H1 (cell line): ENCODE measurements at regions not wholly inside any gene's neighbourhood (a gene's known extent, or its start where the extent isn't known, plus 50 kb on each side); places are given as distances from the start of the nearest gene placed in this dataset.

Experiments used
- CTCF ChIA-PET: fragments of 300-600 bp; sonication (Branson Sonifier 250); formaldehyde crosslinking; loops from one replicate; lab custom pipeline; 2021; ENCODE audit not compliant: partially characterized antibody; lab: Charles Lee
- POLR2A ChIA-PET: fragments of 300-600 bp; sonication (Branson Sonifier 250); formaldehyde crosslinking; loops from one replicate; lab custom pipeline; 2021; ENCODE audit warnings: inconsistent platforms; ENCODE audit not compliant: partially characterized antibody; lab: Charles Lee
- DNase-seq, 2 experiments: peaks; one replicate each; pipeline versions ENCODE4 v3.0.0 to v3.0.0-alpha.2; 2010 to 2022; ENCODE audit warnings: low spot score in 2 of 2, low read depth in 1 of 2, mixed read lengths in 1 of 2
- FAIRE-seq: peaks from 2 replicates; lab custom pipeline; 2011; peaks lifted over from hg19 to GRCh38; lab: Jason Lieb, UNC
- H2AFZ ChIP-seq: 2 replicates; pipeline ENCODE4 v1.8.1; 2012; ENCODE audit warnings: low read length, inconsistent platforms
- H2AK5ac ChIP-seq: 2 replicates; pipeline ENCODE4 v1.6.1; 2013; ENCODE audit warnings: low read depth, low read length
- H2BK120ac ChIP-seq: replicated peaks from 2 replicates; pipeline ENCODE3; 2013; ENCODE audit warnings: low read depth, low read length, inconsistent platforms
- H2BK12ac ChIP-seq: 2 replicates; pipeline ENCODE4 v1.6.1; 2013; ENCODE audit warnings: low read depth, low read length
- H2BK15ac ChIP-seq: 2 replicates; pipeline ENCODE4 v1.6.1; 2013; ENCODE audit warnings: low read length
- H2BK20ac ChIP-seq: 2 replicates; pipeline ENCODE4 v1.6.1; 2013; ENCODE audit warnings: low read length
- H2BK5ac ChIP-seq: 2 replicates; pipeline ENCODE4 v1.6.1; 2013; ENCODE audit warnings: low read depth, low read length
- H3K14ac ChIP-seq: 2 replicates; pipeline ENCODE4 v1.6.1; 2013; ENCODE audit warnings: inconsistent platforms; ENCODE audit not compliant: insufficient read length
- H3K18ac ChIP-seq: 2 replicates; pipeline ENCODE4 v1.6.1; 2013; ENCODE audit warnings: low read length; ENCODE audit errors: extremely low read depth
- H3K23ac ChIP-seq: 2 replicates; pipeline ENCODE4 v1.6.1; 2013; ENCODE audit warnings: inconsistent platforms; ENCODE audit not compliant: insufficient read length
- H3K23me2 ChIP-seq: 2 replicates; pipeline ENCODE4 v1.6.1; 2013; ENCODE audit warnings: low read depth, low read length
- H3K27ac ChIP-seq: 2 replicates; pipeline ENCODE4 v1.6.1; 2011; ENCODE audit warnings: low read depth, low read length, inconsistent platforms
- H3K27me3 ChIP-seq, 4 experiments: replicated peaks in 1 of 4; 1 replicate in 1 of 4; 2 replicates in 3 of 4; pipeline versions ENCODE4 v1.6.1 to v1.8.1; 2011 to 2013; ENCODE audit warnings: low read length in 3 of 4, mild to moderate bottlenecking in 3 of 4, inconsistent platforms in 2 of 4, mixed read lengths in 2 of 4, moderate library complexity in 1 of 4; ENCODE audit not compliant: control insufficient read depth in 3 of 4, insufficient read depth in 3 of 4; ENCODE audit errors: extremely low read depth in 1 of 4
- H3K36me3 ChIP-seq, 4 experiments: 2 replicates each; pipeline versions ENCODE4 v1.6.1 to v1.8.1; 2011 to 2013; ENCODE audit warnings: mild to moderate bottlenecking in 4 of 4, low read length in 3 of 4, moderate library complexity in 2 of 4, control low read depth in 1 of 4, inconsistent platforms in 1 of 4; ENCODE audit not compliant: insufficient read depth in 4 of 4, control insufficient read depth in 2 of 4
- H3K4ac ChIP-seq: replicated peaks from 2 replicates; pipeline ENCODE3; 2013; ENCODE audit warnings: low read length, low read depth, mixed read lengths, inconsistent platforms; ENCODE audit not compliant: insufficient read length
- H3K4me1 ChIP-seq, 4 experiments: replicated peaks in 1 of 4; 1 replicate in 1 of 4; 2 replicates in 3 of 4; pipeline versions ENCODE4 v1.6.1 to v1.8.1; 2011 to 2013; ENCODE audit warnings: low read length in 3 of 4, inconsistent platforms in 2 of 4, mixed read lengths in 1 of 4; ENCODE audit not compliant: insufficient read depth in 4 of 4, control insufficient read depth in 3 of 4
- H3K4me2 ChIP-seq, 2 experiments: 2 replicates each; pipeline versions ENCODE4 v1.6.1 to v1.8.1; 2011 to 2013; ENCODE audit warnings: low read depth in 2 of 2, low read length in 2 of 2, control low read depth in 1 of 2, inconsistent platforms in 1 of 2, mild to moderate bottlenecking in 1 of 2; ENCODE audit not compliant: insufficient read depth in 1 of 2
- H3K4me3 ChIP-seq, 4 experiments: fragments of 200-600, 300-600 bp in 1 of 4; sonication (generic), shearing (Covaris generic), sonication (Bioruptor Twin) in 1 of 4; 2 replicates each; pipeline versions ENCODE4 v1.5.1 to v1.8.1; 2011 to 2016; ENCODE audit warnings: low read length in 4 of 4, low read depth in 3 of 4, control low read depth in 2 of 4, inconsistent platforms in 2 of 4, mild to moderate bottlenecking in 2 of 4, mixed read lengths in 1 of 4, moderate library complexity in 1 of 4; ENCODE audit not compliant: insufficient read depth in 2 of 4; ENCODE audit errors: extremely low read depth in 1 of 4
- H3K56ac ChIP-seq: replicated peaks from 2 replicates; pipeline ENCODE3; 2013; ENCODE audit warnings: low read depth, mild to moderate bottlenecking, mixed read lengths, low read length, inconsistent platforms; ENCODE audit not compliant: insufficient read length
- H3K79me1 ChIP-seq: 2 replicates; pipeline ENCODE4 v1.6.1; 2013; ENCODE audit warnings: low read depth, low read length, control low read depth
- H3K79me2 ChIP-seq, 2 experiments: 2 replicates each; pipeline versions ENCODE4 v1.6.1 to v1.8.1; 2012 to 2013; ENCODE audit warnings: low read length in 2 of 2, mild to moderate bottlenecking in 2 of 2, inconsistent platforms in 1 of 2; ENCODE audit not compliant: insufficient read depth in 2 of 2, control insufficient read depth in 1 of 2
- H3K9ac ChIP-seq, 4 experiments: replicated peaks in 1 of 4; 1 replicate in 1 of 4; 2 replicates in 3 of 4; pipeline versions ENCODE4 v1.6.1 to v1.8.1; 2011 to 2013; ENCODE audit warnings: low read depth in 3 of 4, low read length in 3 of 4, control low read depth in 2 of 4, mild to moderate bottlenecking in 2 of 4, moderate library complexity in 2 of 4, inconsistent platforms in 1 of 4; ENCODE audit errors: extremely low read depth in 1 of 4
- H3K9me3 ChIP-seq, 2 experiments: 2 replicates each; pipeline versions ENCODE4 v1.6.1 to v1.8.1; 2012 to 2013; ENCODE audit warnings: mild to moderate bottlenecking in 2 of 2, moderate library complexity in 2 of 2, control low read depth in 1 of 2, inconsistent platforms in 1 of 2, low read depth in 1 of 2, low read length in 1 of 2, mixed read lengths in 1 of 2; ENCODE audit not compliant: insufficient read depth in 2 of 2
- H4K20me1 ChIP-seq, 2 experiments: replicated peaks in 1 of 2; 2 replicates each; pipeline versions ENCODE3 to v1.8.1; 2011 to 2013; ENCODE audit warnings: inconsistent platforms in 2 of 2, low read length in 2 of 2, mild to moderate bottlenecking in 1 of 2; ENCODE audit not compliant: insufficient read depth in 2 of 2, control insufficient read depth in 1 of 2
- H4K5ac ChIP-seq: 2 replicates; pipeline ENCODE4 v1.6.1; 2013; ENCODE audit warnings: low read length, low read depth, mixed read lengths, inconsistent platforms; ENCODE audit not compliant: insufficient read length
- H4K8ac ChIP-seq: 2 replicates; pipeline ENCODE4 v1.8.0; 2013; ENCODE audit warnings: mild to moderate bottlenecking, moderate library complexity, low read length, inconsistent platforms; ENCODE audit not compliant: insufficient read depth; ENCODE audit errors: extremely low read depth
- H4K91ac ChIP-seq: replicated peaks from 2 replicates; pipeline ENCODE3; 2013; ENCODE audit warnings: low read length, mixed read lengths, inconsistent platforms; ENCODE audit not compliant: insufficient read length
- EGR1 ChIP-seq: IDR thresholded peaks from 2 replicates; pipeline ENCODE4 v1.6.1; 2011; ENCODE audit warnings: low read depth, low read length, borderline replicate concordance
- EP300 ChIP-seq, 2 experiments: IDR thresholded peaks; 1 replicate in 1 of 2; 2 replicates in 1 of 2; pipeline ENCODE4 v1.6.1; 2011 to 2012; ENCODE audit warnings: low read depth in 2 of 2, low read length in 2 of 2, mild to moderate bottlenecking in 2 of 2, borderline replicate concordance in 1 of 2, inconsistent platforms in 1 of 2, moderate library complexity in 1 of 2
- MAFK ChIP-seq: IDR thresholded peaks from 2 replicates; pipeline ENCODE4 v1.6.1; 2012; ENCODE audit warnings: low read depth, mild to moderate bottlenecking, improper control_type of control experiment, low read length
- TEAD4 ChIP-seq: IDR thresholded peaks from 2 replicates; pipeline ENCODE4 v1.6.1; 2012; ENCODE audit warnings: low read depth, low read length, inconsistent platforms, mixed read lengths
- WGBS, 2 experiments: shearing (Covaris generic) in 1 of 2; methylation state at CpG; one replicate each; pipeline versions ENCODE4 v1.1.6 to v1.1.7; 2013 to 2015; ENCODE audit warnings: low lambda C conversion rate in 2 of 2, mixed read lengths in 2 of 2, inconsistent platforms in 1 of 2, low coverage in 1 of 2, missing lambda C conversion rate in 1 of 2; ENCODE audit not compliant: insufficient replicate concordance in 2 of 2, insufficient coverage in 1 of 2, insufficient read length in 1 of 2; ENCODE audit errors: extremely low coverage in 1 of 2, missing lambda C conversion rate in 1 of 2; 5-methylcytosine and 5-hydroxymethylcytosine counted together

GRCh38 chr14:76666746-76667145 is 94.5 kb upstream of the VASH1 start:
- no peak overlapping the region for H2AK5ac ChIP-seq
- no peak overlapping the region for H3K9ac ChIP-seq
- H4K8ac ChIP-seq = no peak overlapping the region
- peaks cover 0 to 4% of the 10 kb centered on the region in 2 experiments; a peak in 2 of 4 replicates for H3K9me3 ChIP-seq
- H3K14ac ChIP-seq = no peak overlapping the region
- no peak overlapping the region for H2BK20ac ChIP-seq
- H4K91ac ChIP-seq = no peak overlapping the region
- no peaks in the 10 kb centered on the region for H3K79me1 ChIP-seq
- H2BK15ac ChIP-seq = no peak overlapping the region
- no peak overlapping the region for H3K4me3 ChIP-seq
- no peaks in the 10 kb centered on the region; a peak in 1 of 7 replicates for H3K4me1 ChIP-seq
- H3K56ac ChIP-seq = no peak overlapping the region
- peak overlapping the region in 1 of 2 experiments; percentile 12; a peak in 1 of 4 replicates for H3K4me2 ChIP-seq
- no peak overlapping the region for H3K4ac ChIP-seq
- ChIA-PET CTCF (interaction anchor here (1.0 kb wide), 1 partner anchor 21 kb away, joined by 4 read pairs; no protein-coding TSS in a partner anchor), POLR2A (no interaction called here)
- no peak overlapping the region for H2BK5ac ChIP-seq
- H3K79me2 ChIP-seq = no peaks in the 10 kb centered on the region
- no peak overlapping the region for H3K18ac ChIP-seq
- H2BK12ac ChIP-seq = no peak overlapping the region
- H3K23ac ChIP-seq = no peak overlapping the region
- no peak for DNase-seq
- H3K27me3 ChIP-seq = no peaks in the 10 kb centered on the region; a peak in 1 of 7 replicates
- H3K36me3 ChIP-seq = no peaks in the 10 kb centered on the region
- 47% methylated on average over 5 of the region's 5 CpGs; no CpG with 5 or more reads in 1 of the 2 experiments for WGBS, 2 experiments
- H3K23me2 ChIP-seq = no peaks in the 10 kb centered on the region
- no peaks in the 10 kb centered on the region for H4K20me1 ChIP-seq
- no peak overlapping the region for H2BK120ac ChIP-seq
- FAIRE-seq = peak; percentile 55
- peak overlapping the region; percentile 34; the same call in 1 of the 2 replicates for H2AFZ ChIP-seq
- no peak overlapping the region for H4K5ac ChIP-seq
- no peak overlapping the region for H3K27ac ChIP-seq
- TF ChIP-seq EGR1 (no peak), EP300 (IDR thresholded peaks at IDR 0.05; ENCODE audit: borderline replicate concordance in 1 of 2, low read depth in 2 of 2, low read length in 2 of 2) (no peak), TEAD4 (0 out of 2 replicates have a peak, but pooled peaks have one; percentile 2), MAFK (no peak)
